Omental fat pad (tissue), 3 donors: ENCODE measurements at regions not wholly inside any gene's neighbourhood (a gene's known extent, or its start where the extent isn't known, plus 50 kb on each side); places are given as distances from the start of the nearest gene placed in this dataset.

Experiments used
- ATAC-seq: fragments of 150-250 bp; one replicate; pipeline ENCODE4 v1.9.1; 2016; ENCODE audit warnings: mild to moderate bottlenecking, moderate library complexity; ENCODE audit not compliant: low FRiP score
- DNase-seq: peaks from one replicate; pipeline ENCODE4 v3.0.0-alpha.2; 2019; ENCODE audit warnings: low spot score
- CTCF ChIP-seq, 3 donors: fragments of 450-650 bp; IDR thresholded peaks; one replicate each; pipeline ENCODE4 v1.5.1; 2016 to 2017; ENCODE audit warnings: antibody characterized with exemption in 3 of 3, mild to moderate bottlenecking in 3 of 3, moderate library complexity in 2 of 3

GRCh38 chr2:59925321-59925720 is 628.1 kb downstream of the BCL11A start:
- DNase-seq (no peak), ATAC-seq (no peak)
- TF ChIP-seq CTCF (IDR thresholded peaks at IDR 0.05): no peak

GRCh38 chr2:59924346-59924745 is 629.1 kb downstream of the BCL11A start:
- no peak for TF ChIP-seq CTCF (IDR thresholded peaks at IDR 0.05)
- DNase-seq (no peak), ATAC-seq (no peak)

- no peak for ATAC-seq
- no peak for TF ChIP-seq CTCF (IDR thresholded peaks at IDR 0.05)
These were observed 631.0 kb downstream of the BCL11A start for GRCh38 chr2:59922450-59922849.

GRCh38 chr2:59921743-59922142 is 631.7 kb downstream of the BCL11A start:
- no peak for ATAC-seq
- TF ChIP-seq CTCF (IDR thresholded peaks at IDR 0.05): no peak
- DNase-seq: no peak

More at GRCh38 chr2:59922450-59922849, 631.0 kb downstream of the BCL11A start:
- DNase-seq: no peak

GRCh38 chr2:59920961-59921360 is 632.5 kb downstream of the BCL11A start:
- DNase-seq (no peak), ATAC-seq (no peak)
- TF ChIP-seq CTCF (IDR thresholded peaks at IDR 0.05): no peak

GRCh38 chr2:59920307-59920706 is 633.1 kb downstream of the BCL11A start:
- no peak for TF ChIP-seq CTCF (IDR thresholded peaks at IDR 0.05)
- DNase-seq (no peak), ATAC-seq (no peak)

GRCh38 chr2:59919579-59919978 is 633.9 kb downstream of the BCL11A start:
- no peak for ATAC-seq
- no peak for TF ChIP-seq CTCF (IDR thresholded peaks at IDR 0.05)
- no peak for DNase-seq
